GM12874 (cell line): ENCODE measurements at regions not wholly inside any gene's neighbourhood (a gene's known extent, or its start where the extent isn't known, plus 50 kb on each side); places are given as distances from the start of the nearest gene placed in this dataset.

ENCODE experiments used
- CTCF ChIP-seq: IDR thresholded peaks from 2 replicates; pipeline ENCODE4 v1.5.1; 2011; ENCODE audit warnings: low read depth, mild to moderate bottlenecking, control low read depth, low read length, moderate library complexity; ENCODE audit not compliant: insufficient read depth

GRCh38 chr12:92297932-92298696 lies 152.5 kb upstream of the BTG1 start:
- TF ChIP-seq CTCF: no peak

- no peak for TF ChIP-seq CTCF
Measured at GRCh38 chr12:92297405-92297804, 151.8 kb upstream of the BTG1 start.

GRCh38 chr12:92295523-92295922 lies 149.9 kb upstream of the BTG1 start:
- no peak for TF ChIP-seq CTCF

- no peak for TF ChIP-seq CTCF
Measured at GRCh38 chr12:92294676-92295440, 149.2 kb upstream of the BTG1 start.

- no peak for TF ChIP-seq CTCF
Measured at GRCh38 chr12:92292016-92292415, 146.4 kb upstream of the BTG1 start.

- TF ChIP-seq CTCF: no peak
Measured at GRCh38 chr12:92290886-92291285, 145.2 kb upstream of the BTG1 start.

GRCh38 chr12:92290350-92290695 lies 144.7 kb upstream of the BTG1 start:
- TF ChIP-seq CTCF: no peak
